K562 (cell line): ENCODE measurements at regions not wholly inside any gene's neighbourhood (a gene's known extent, or its start where the extent isn't known, plus 50 kb on each side); places are given as distances from the start of the nearest gene placed in this dataset.

Experiments
- ATAC-seq: fragments of 200-7000 bp; cut with Tn5 transposase; 3 replicates; pipeline ENCODE4 v1.9.1; 2020; ENCODE audit warnings: moderate library complexity
- BruUV-seq: library from RNA; stranded (reverse); fragments of 400-500 nt; replicated peaks from 2 replicates; lab custom pipeline; 2021; lab: Mats Ljungman, UMichigan
- CTCF ChIA-PET: fragments of 300-600 bp; formaldehyde crosslinking; extraction: SDS; loops from one replicate; lab custom pipeline; 2021; ENCODE audit warnings: low intra/inter-chr PET ratio; lab: Yijun Ruan, JAX
- POLR2A ChIA-PET: fragments of 300-600, 350-650 bp; sonication (Branson Sonifier 250); formaldehyde crosslinking; extraction: SDS; loops from one replicate; lab custom pipeline; 2021; ENCODE audit warnings: antibody characterized with exemption, inconsistent platforms; lab: Yijun Ruan, JAX
- DNase-seq, 4 experiments: peaks; one replicate each; pipeline versions ENCODE4 v3.0.0 to v3.0.0-alpha.2; 2011 to 2018; ENCODE audit warnings: low spot score in 3 of 4, mixed read lengths in 3 of 4; ENCODE audit errors: extremely low read depth in 1 of 4
- FAIRE-seq: peaks from 2 replicates; lab custom pipeline; 2011; peaks lifted over from hg19 to GRCh38; lab: Jason Lieb, UNC
- H2AFZ ChIP-seq: 2 replicates; pipeline ENCODE4 v1.6.0; 2011; ENCODE audit warnings: low read depth, low read length, control low read depth, inconsistent platforms
- H3K27ac ChIP-seq: fragments of 200-600 bp; 3 replicates; pipeline ENCODE4 v1.8.0; 2011; ENCODE audit warnings: low read depth, mild to moderate bottlenecking, control low read depth, inconsistent platforms, low read length, moderate library complexity, mixed read lengths; ENCODE audit errors: extremely low read depth
- H3K27me3 ChIP-seq, 2 experiments: fragments of 300-600 bp in 1 of 2; 2 replicates in 1 of 2; 3 replicates in 1 of 2; pipeline versions ENCODE4 v1.6.0 to v1.8.0; 2011; ENCODE audit warnings: inconsistent platforms in 2 of 2, low read length in 2 of 2, mild to moderate bottlenecking in 1 of 2, mixed read lengths in 1 of 2, moderate library complexity in 1 of 2; ENCODE audit not compliant: control insufficient read depth in 2 of 2, insufficient read depth in 2 of 2
- H3K36me3 ChIP-seq: fragments of 300-600 bp; 3 replicates; pipeline ENCODE4 v1.8.0; 2011; ENCODE audit warnings: mild to moderate bottlenecking, low read length, inconsistent platforms; ENCODE audit not compliant: control insufficient read depth, insufficient read depth
- H3K4me1 ChIP-seq, 2 experiments: fragments of 200-600 bp in 1 of 2; replicated peaks in 1 of 2; 2 replicates in 1 of 2; 3 replicates in 1 of 2; pipeline versions ENCODE4 v1.5.1 to v1.8.0; 2011; ENCODE audit warnings: inconsistent platforms in 2 of 2, low read length in 2 of 2, mild to moderate bottlenecking in 1 of 2, mixed read lengths in 1 of 2, moderate library complexity in 1 of 2; ENCODE audit not compliant: control insufficient read depth in 2 of 2, insufficient read depth in 2 of 2
- H3K4me2 ChIP-seq: 2 replicates; pipeline ENCODE4 v1.6.1; 2011; ENCODE audit warnings: low read length, control low read depth, inconsistent platforms, mixed read lengths; ENCODE audit not compliant: insufficient read depth
- H3K4me3 ChIP-seq: fragments of 200-600 bp; sonication (generic), shearing (Covaris generic); 2 replicates; pipeline ENCODE4 v1.5.1; 2016; ENCODE audit warnings: control low read depth, inconsistent platforms
- H3K79me2 ChIP-seq: fragments of 200-600 bp; 3 replicates; pipeline ENCODE4 v1.8.0; 2011; ENCODE audit warnings: low read length, inconsistent platforms; ENCODE audit not compliant: control insufficient read depth, insufficient read depth
- H3K9ac ChIP-seq, 2 experiments: 2 replicates each; pipeline versions ENCODE4 v1.6.0 to v1.6.1; 2011; ENCODE audit warnings: low read depth in 2 of 2, low read length in 2 of 2, control low read depth in 1 of 2, inconsistent platforms in 1 of 2, mild to moderate bottlenecking in 1 of 2, mixed read lengths in 1 of 2; ENCODE audit not compliant: insufficient read depth in 1 of 2
- H3K9me1 ChIP-seq: one replicate; pipeline ENCODE4 v1.6.0; 2011; ENCODE audit warnings: inconsistent platforms, mild to moderate bottlenecking, low read length, moderate library complexity; ENCODE audit not compliant: control insufficient read depth, insufficient read depth
- H3K9me3 ChIP-seq: replicated peaks from 2 replicates; pipeline ENCODE4 v1.5.1; 2011; ENCODE audit warnings: low read depth, low read length, inconsistent platforms; ENCODE audit not compliant: control insufficient read depth, insufficient read depth
- H4K20me1 ChIP-seq: replicated peaks from 2 replicates; pipeline ENCODE4 v1.6.1; 2011; ENCODE audit warnings: low read length, inconsistent platforms, mixed read lengths; ENCODE audit not compliant: control insufficient read depth, insufficient read depth
- ETV1 ChIP-seq: fragments of 450-650 bp; conservative IDR thresholded peaks from 2 replicates; pipeline ENCODE4 v1.6.1; 2016; ENCODE audit warnings: missing genetic modification characterization, control low read depth, low read depth, missing compliant biosample characterization
- GMEB1 ChIP-seq: fragments of 250-450 bp; sonication (Bioruptor Pico); IDR thresholded peaks from 2 replicates; pipeline ENCODE4 v1.4.0; 2020; ENCODE audit warnings: mild to moderate bottlenecking
- GTF2A2 ChIP-seq: IDR thresholded peaks from 2 replicates; pipeline ENCODE4 v1.6.1; 2016; ENCODE audit warnings: mild to moderate bottlenecking, missing genetic modification characterization, missing compliant biosample characterization
- MAX ChIP-seq: sonication (generic); formaldehyde crosslinking; IDR thresholded peaks from 2 replicates; pipeline ENCODE4 v1.9.0; 2022; ENCODE audit warnings: mild to moderate bottlenecking, missing genetic modification reagents
- POLR2AphosphoS2 ChIP-seq: IDR thresholded peaks from 2 replicates; pipeline ENCODE4 v1.6.1; 2012; ENCODE audit warnings: low read length, improper control_type of control experiment
- PRPF4 ChIP-seq: fragments of 200-400 bp; formaldehyde crosslinking; IDR thresholded peaks from one replicate; pipeline ENCODE4 v1.6.1; 2017; ENCODE audit warnings: low read length, low read depth, mild to moderate bottlenecking; ENCODE audit not compliant: insufficient read depth, poor library complexity, severe bottlenecking
- TBL1XR1 ChIP-seq, 2 experiments: IDR thresholded peaks; 2 replicates each; pipeline ENCODE4 v1.6.1; 2012; ENCODE audit warnings: improper control_type of control experiment in 2 of 2, low read length in 2 of 2, mild to moderate bottlenecking in 1 of 2
- ZNF23 ChIP-seq: fragments of 250-450 bp; sonication (Bioruptor Pico); IDR thresholded peaks from 2 replicates; pipeline ENCODE4 v1.4.0; 2020; ENCODE audit warnings: mild to moderate bottlenecking
- WGBS: fragments of 100-300 bp; shearing (Covaris generic); methylation state at CpG from one replicate; pipeline ENCODE4 v1.1.6; 2016; ENCODE audit warnings: low coverage, mixed read lengths; ENCODE audit not compliant: insufficient coverage; ENCODE audit errors: missing lambda C conversion rate; 5-methylcytosine and 5-hydroxymethylcytosine counted together
- in situ Hi-C: fragments of 300-500 bp; cut with MboI; formaldehyde crosslinking; loops from 4 replicates; pipeline ENCODE4 v1.15.0; 2018; ENCODE audit warnings: inconsistent platforms, mixed read lengths
- intact Hi-C: fragments of 100-400 bp; cut with micrococcal nuclease; formaldehyde crosslinking; loops from 2 replicates; pipeline ENCODE4 v1.14.2; 2022

GRCh38 chr6:144695858-144696533 is 410.9 kb downstream of the UTRN start (continued):
- no peak for TF ChIP-seq GMEB1 (CRISPR knock-in tag)
- TF ChIP-seq MAX, result no peak
- TF ChIP-seq TBL1XR1 (IDR thresholded peaks at IDR 0.05; ENCODE audit: low read length in 2 of 2), result no peak
- no peak for TF ChIP-seq PRPF4
- TF ChIP-seq ZNF23 (CRISPR knock-in tag), result no peak
- no peak for TF ChIP-seq GTF2A2

- in situ Hi-C loops, result no loop called here
- intact Hi-C loops, result no loop called here
- ChIA-PET CTCF (no interaction called here), POLR2A (no interaction called here)
- WGBS, result 67% methylated on average over 2 of the region's 2 CpGs
- TF ChIP-seq ETV1 (tag), result no peak
- no peak for TF ChIP-seq POLR2AphosphoS2
- no peaks in the 10 kb centered on the region for H3K27me3 ChIP-seq
- FAIRE-seq, result peak; percentile 26
- H3K36me3 ChIP-seq, result no peaks in the 10 kb centered on the region
- H3K4me2 ChIP-seq, result no peak overlapping the region
- no peak for ATAC-seq
- no peaks in the 10 kb centered on the region for H3K79me2 ChIP-seq
- no peaks in the 10 kb centered on the region for H3K9me3 ChIP-seq
- no peak overlapping the region for H2AFZ ChIP-seq
- no peak overlapping the region for H3K4me3 ChIP-seq
- no peak overlapping the region for H3K9ac ChIP-seq
- no peak for DNase-seq
- H3K4me1 ChIP-seq, result no peaks in the 10 kb centered on the region
- H3K9me1 ChIP-seq, result no peaks in the 10 kb centered on the region
- no TSS peak for BruUV-seq
- H3K27ac ChIP-seq, result no peak overlapping the region
- no peaks in the 10 kb centered on the region for H4K20me1 ChIP-seq
These were observed 411.7 kb downstream of the UTRN start for GRCh38 chr6:144696610-144697368.
